ENCODE measurements at regions not wholly inside any gene's neighbourhood (a gene's known extent, or its start where the extent isn't known, plus 50 kb on each side); places are given as distances from the start of the nearest gene placed in this dataset.

GRCh38 chr5:130689831-130690230 is 475.2 kb downstream of the HINT1 start:
- Histone ChIP-seq H4K20me1 (ENCODE audit: control insufficient read depth, insufficient read depth, insufficient read length) (no peaks in the 10 kb centered on the region), H4K8ac (replicated peaks; ENCODE audit: insufficient read length, low read depth, low read length) (no peak overlapping the region), H3K79me1 (ENCODE audit: insufficient read depth, low read depth, low read length, poor library complexity, severe bottlenecking) (no peaks in the 10 kb centered on the region), H2BK120ac (ENCODE audit: low read depth, low read length, poor library complexity, severe bottlenecking) (no peak overlapping the region), H3K4me1 (ENCODE audit: insufficient read depth, low read length) (no peaks in the 10 kb centered on the region), H2BK12ac (ENCODE audit: insufficient read length, low read depth, low read length) (no peak overlapping the region), H3K9me3 (ENCODE audit: control insufficient read depth, low read depth, low read length) (no peaks in the 10 kb centered on the region), H2AK5ac (ENCODE audit: insufficient read length, low read length) (no peak overlapping the region), H3K27me3 (ENCODE audit: insufficient read depth, low read length) (no peaks in the 10 kb centered on the region), H2AFZ (ENCODE audit: low read length) (no peak overlapping the region), H3K4ac (ENCODE audit: low read depth, low read length) (no peak overlapping the region), H3T11ph (ENCODE audit: low read length) (no peak overlapping the region), H3K23me2 (ENCODE audit: insufficient read length, low read depth, low read length, poor library complexity, severe bottlenecking) (no peaks in the 10 kb centered on the region), H2BK20ac (ENCODE audit: low read depth, low read length, poor library complexity, severe bottlenecking) (no peak overlapping the region), H3K23ac (ENCODE audit: insufficient read length, low read depth, low read length) (no peak overlapping the region), H2BK5ac (ENCODE audit: insufficient read length, low read length) (no peak overlapping the region), H3K27ac (ENCODE audit: insufficient read length, low read depth, low read length) (no peak overlapping the region), H3K79me2 (ENCODE audit: insufficient read depth, low read length) (no peaks in the 10 kb centered on the region), H3K18ac (ENCODE audit: insufficient read length, low read depth, low read length) (no peak overlapping the region), H3K4me2 (ENCODE audit: insufficient read depth, insufficient read length, low read length) (no peak overlapping the region), H3K56ac (ENCODE audit: insufficient read length, low read depth, low read length) (no peak overlapping the region), H4K91ac (ENCODE audit: insufficient read length, low read depth, low read length) (no peak overlapping the region), H3K9ac (ENCODE audit: extremely low read depth, insufficient read length, low read length) (no peak overlapping the region), H2BK15ac (ENCODE audit: low read depth, low read length) (no peak overlapping the region), H3K14ac (ENCODE audit: insufficient read depth, low read length) (no peak overlapping the region), H4K5ac (ENCODE audit: insufficient read length, low read depth, low read length) (no peak overlapping the region)
- DNase-seq: no peak
- Mint-ChIP-seq H3K36me3 (ENCODE audit: insufficient read depth in 1 of 3, low read depth in 3 of 3) (no peaks in the 10 kb centered on the region), H3K9me3 (no peaks in the 10 kb centered on the region), H3K4me1 (no peaks in the 10 kb centered on the region), H3K27me3 (ENCODE audit: low read depth) (no peaks in the 10 kb centered on the region; the same call in 1 of the 2 replicates), H3K4me3 (no peak overlapping the region), H3K27ac (no peak overlapping the region)
- no CpG with 5 or more reads among the region's 4 CpGs for WGBS (ENCODE audit: extremely low coverage, insufficient read length, low lambda C conversion rate)
- no peak for TF ChIP-seq CTCF (conservative IDR thresholded peaks at IDR 0.05)
